ENCODE measurements at regions not wholly inside any gene's neighbourhood (a gene's known extent, or its start where the extent isn't known, plus 50 kb on each side); places are given as distances from the start of the nearest gene placed in this dataset.

DNA sequence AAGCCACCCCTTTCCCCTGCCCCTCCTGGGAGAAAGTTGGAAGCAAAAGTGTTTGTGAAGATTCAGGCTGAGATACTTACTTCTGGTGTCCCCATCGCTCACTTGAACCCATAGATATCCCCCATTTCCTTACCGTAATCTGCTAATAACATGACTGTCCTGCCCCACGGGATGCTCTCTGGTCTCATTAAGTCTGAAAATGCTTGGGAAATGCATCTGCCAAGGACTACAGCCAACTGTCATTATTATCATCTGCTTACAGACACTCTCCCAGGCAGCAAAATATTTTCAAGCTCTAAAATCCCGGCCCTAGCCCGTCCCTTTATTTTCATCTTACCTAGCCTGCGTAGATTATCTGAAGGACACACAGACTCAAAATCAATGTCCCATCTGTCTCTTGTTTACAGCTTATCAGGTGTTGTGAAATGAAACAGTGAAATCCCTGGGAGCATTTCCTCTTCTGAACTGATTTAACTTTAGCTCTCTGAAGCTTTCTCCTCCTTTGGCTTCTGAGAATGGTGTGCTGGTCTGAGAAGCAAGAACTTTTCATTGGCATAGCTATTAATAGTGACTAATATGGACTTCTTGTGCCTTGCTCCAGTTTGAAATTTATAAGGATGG, 126.9 kb upstream of the OSMR start:
- no peak for DNase-seq (ENCODE audit: low spot score)

DNA sequence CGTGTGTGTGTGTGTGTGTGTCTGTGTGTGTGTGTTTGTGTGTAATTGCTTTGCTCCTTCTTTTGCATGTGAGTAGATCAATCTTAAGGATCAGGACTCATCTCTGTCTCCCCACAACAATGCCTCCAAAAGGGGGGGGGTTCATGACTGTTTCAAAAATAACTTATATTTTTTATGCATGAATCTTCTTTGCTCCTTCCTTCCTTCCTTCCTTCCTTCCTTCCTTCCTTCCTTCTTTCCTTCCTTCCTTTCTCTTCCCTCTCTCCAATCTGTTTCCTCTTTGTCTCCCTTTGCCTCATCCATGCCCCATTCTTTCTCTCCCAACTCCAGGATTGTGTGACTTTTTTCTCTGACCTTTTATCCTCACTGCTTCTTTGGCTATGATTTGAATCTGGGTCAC, 126.4 kb upstream of the OSMR start:
- no peak for DNase-seq (ENCODE audit: low spot score)

DNA sequence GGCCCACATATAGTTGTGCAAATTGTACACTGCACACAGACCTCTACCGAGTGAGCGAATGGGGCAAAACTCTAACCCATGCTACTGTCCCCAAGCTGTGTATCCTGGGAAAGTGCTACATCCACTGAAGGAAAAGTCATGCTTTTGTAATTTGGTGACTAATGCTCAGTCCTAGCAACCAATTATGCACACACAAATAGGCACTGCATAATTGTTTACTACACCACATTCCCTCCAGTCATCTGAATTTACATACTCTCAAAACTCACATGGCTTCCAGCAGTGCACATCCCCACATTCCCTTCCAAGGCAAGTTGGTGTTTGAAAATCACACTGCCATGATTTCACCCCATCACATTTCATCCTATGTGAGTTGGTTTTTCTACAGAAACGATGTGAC, 125.9 kb upstream of the OSMR start:
- DNase-seq (ENCODE audit: low spot score), result peak; percentile 87

DNA sequence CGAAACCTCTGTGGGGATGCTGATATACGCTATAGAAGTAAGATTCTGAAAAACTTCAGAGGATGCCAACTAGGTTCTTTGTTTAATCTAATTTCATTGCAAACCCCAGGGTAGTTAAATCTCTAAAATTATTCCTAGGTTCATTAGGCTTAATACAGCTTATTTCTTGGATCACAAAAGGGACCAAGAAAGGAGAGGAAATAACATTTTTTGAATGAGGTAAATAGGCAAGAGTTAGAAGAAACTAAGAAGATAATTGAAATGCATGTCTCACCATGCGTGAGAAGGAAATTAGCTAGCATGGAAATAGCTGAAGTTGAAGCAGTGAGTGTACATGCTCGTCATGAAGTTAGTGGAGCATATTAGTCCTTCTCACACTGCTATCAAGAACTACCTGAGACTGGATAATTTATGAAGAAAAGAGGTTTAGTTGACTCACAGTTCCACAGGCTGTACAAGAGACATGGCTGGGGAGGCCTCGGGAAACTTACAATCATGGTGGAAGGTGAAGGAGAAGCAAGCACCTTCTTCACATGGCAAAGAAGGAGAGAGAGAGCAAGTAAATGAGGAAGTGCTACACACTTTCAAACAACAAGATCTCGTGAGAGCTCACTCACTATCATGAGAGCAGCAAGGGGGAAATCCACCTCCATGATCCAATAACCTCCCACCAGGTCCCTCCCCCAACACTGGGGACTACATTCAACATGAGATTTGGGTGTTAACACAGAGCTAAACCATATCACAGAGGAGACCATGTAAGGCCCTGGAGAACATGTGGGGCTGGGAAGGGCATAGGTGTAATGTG, 125.1 kb upstream of the OSMR start:
- DNase-seq (ENCODE audit: low spot score), result peak; percentile 87

GRCh38 chr5:38722918-38723317, 122.9 kb upstream of the OSMR start:
- DNase-seq (ENCODE audit: low spot score), result no peak

GRCh38 chr5:38723426-38723825, 122.4 kb upstream of the OSMR start:
- no peak for DNase-seq (ENCODE audit: low spot score)

DNA sequence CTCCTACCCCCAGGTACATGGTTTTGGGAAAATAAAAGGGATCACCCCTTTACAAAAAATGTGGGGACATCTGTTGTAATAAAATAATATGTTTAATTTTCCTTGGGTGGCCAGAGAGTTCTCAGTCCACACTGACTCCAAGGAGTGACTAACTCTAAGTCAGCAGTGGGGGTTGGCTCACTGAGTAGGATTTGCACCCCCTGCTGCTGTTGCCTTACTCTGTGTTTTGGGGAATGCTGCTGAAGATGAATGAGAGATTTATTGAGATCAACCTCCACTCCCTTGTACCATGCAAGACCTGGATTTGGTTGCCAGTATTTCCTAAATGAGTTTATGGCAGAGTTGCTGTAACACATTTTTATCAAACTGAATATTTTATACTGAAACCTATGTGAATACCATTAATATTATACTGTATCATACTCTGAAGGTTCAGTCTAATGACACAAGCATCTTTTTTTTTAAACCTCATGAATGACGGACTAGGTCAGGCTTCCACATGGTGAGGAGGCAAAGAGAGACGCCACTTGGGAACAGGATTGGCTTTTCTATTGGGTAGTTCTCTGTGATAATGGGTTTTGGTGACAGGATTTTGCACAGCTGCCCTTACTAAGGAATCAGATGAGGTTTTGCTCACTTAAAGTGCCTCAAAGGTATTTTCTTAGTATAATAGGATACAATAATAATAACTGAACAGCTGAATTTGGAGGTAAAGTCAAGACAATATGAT, 121.3 kb upstream of the OSMR start:
- peak; percentile 47 for DNase-seq (ENCODE audit: low spot score)

GRCh38 chr5:38725371-38725865, 120.4 kb upstream of the OSMR start:
- DNase-seq (ENCODE audit: low spot score), result no peak

- no peak for DNase-seq (ENCODE audit: low spot score)
These were observed 119.5 kb upstream of the OSMR start for GRCh38 chr5:38726279-38726678.

GRCh38 chr5:38728029-38728428, 117.8 kb upstream of the OSMR start:
- no peak for DNase-seq (ENCODE audit: low spot score)

DNA sequence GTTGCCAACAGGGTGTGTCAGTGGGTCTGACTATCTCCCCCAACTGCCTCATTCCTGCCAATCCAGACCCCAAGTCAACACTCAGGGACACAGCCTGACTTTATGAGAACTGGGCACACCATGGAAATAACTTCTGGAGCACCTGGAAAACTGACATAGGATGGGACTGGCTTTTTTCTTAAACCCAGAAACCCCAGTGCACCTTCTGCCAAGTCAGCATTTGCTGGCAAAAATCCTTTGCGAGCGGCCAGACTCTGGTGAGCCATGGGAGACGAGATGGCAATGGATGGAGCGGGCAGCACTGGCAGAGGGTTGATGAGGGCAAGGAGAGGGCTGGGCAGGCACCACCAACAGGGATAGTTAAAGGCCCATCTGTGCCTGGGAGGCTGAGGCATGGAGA, 114.4 kb upstream of the OSMR start:
- no peak for DNase-seq (ENCODE audit: low spot score)

DNA sequence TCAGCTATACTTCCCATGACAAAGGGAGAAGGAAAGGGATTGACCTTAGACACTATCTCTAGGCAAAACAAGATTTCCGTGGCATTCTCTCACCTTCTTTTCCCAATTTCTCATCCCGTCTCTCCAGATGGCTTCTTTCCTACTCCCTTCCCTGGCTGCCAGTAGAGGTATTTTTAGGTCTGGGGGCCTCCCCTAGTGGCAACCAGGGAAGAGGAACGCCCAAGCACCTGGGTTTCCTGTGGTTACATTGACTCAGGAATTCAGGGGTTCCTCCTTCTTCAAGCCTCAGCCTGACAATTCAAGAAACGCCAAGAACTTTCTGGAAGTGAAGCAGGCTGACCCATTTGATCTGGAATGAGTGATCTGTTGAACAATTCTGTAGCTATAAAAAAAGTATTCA, 111.5 kb upstream of the OSMR start:
- DNase-seq (ENCODE audit: low spot score), result no peak

DNA sequence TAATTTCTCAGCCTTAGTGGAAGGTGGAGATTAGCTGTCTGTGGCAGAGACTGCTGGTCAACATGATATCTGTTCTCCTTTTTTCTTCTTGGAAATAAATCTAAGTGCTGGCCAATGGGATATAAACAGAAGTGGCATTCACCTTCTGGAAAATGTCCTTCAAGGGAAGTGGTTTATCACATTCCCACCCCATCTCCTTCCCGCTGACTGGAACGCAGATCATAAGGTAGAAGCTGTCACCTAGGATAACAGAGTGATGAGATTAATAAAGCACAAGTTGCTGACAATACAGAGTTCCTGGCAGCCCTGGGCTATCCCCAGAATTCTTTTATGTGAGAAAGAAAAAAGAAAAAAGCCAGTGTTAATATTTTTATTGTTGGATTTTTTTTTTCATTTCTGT, 109.7 kb upstream of the OSMR start:
- no peak for DNase-seq (ENCODE audit: low spot score)

- no peak for DNase-seq (ENCODE audit: low spot score)
These were observed 107.8 kb upstream of the OSMR start for GRCh38 chr5:38737976-38738375.

DNA sequence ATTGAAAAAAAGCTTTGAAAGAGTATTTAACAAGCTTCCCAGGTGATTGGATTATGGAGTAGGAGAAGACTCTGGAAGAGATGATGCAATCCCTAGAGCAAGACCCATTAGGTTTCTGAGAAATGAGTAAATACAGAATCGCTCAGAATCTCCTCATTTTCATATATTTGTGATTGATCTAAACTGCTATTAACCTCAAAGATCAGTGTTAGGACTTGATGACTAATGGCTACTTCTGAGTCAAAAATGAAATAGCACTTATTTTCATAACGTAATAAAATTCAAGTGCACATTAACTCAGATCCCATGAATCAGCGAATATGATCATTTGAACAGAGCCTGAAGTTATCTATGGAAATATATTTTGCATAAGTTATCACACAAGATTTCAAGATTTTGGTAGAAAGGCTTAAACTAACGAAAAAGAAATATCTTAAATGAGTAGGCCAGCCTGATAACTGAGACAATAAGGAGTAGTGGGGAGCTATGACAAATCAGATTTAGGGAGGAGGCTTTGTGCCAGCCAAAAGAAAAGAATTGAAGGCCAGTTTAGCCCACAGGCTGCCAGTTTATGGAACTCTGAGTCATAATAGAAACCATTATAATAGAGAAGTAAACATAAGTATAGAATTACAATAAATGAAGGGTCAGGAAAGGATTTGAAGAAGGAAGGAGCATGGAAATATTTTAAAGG, 106.7 kb upstream of the OSMR start:
- DNase-seq (ENCODE audit: low spot score), result no peak

DNA sequence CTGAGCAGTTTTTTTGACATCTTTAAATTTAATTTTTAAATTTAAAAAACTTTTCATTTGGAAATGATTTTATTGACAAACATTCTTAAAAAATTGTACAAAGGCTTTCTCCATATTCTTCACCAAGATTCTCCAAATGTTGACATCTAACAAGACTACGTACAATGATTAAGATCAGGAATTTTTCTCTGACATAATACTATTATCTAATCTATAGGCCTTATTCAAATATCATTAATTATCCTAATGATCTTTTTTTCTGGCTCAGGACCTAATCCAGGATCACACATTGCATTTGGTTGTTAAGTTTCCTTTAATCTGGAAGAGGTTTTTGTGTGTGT, 106.1 kb upstream of the OSMR start:
- no peak for DNase-seq (ENCODE audit: low spot score)

GRCh38 chr5:38742821-38743220, 103.0 kb upstream of the OSMR start:
- DNase-seq (ENCODE audit: low spot score), result no peak

DNA sequence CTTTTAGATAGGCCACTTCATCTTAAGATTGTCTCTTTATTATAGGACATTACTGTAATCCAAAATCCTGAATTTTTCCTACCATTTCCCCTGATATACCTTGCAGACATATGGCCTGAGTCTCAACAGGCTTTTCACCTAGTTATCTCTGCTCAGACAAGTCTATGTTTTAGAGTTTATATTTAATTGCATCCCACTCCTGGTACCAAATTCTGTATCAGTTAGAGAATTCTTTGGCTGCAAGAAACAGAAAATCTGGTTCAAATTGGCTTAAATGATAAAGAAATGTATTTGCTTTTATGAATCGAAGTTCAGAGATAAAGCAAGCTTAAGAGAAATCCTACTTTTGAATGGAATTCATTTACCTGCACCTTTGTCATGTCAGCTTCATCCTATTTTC, 102.2 kb upstream of the OSMR start:
- no peak for DNase-seq (ENCODE audit: low spot score)

DNA sequence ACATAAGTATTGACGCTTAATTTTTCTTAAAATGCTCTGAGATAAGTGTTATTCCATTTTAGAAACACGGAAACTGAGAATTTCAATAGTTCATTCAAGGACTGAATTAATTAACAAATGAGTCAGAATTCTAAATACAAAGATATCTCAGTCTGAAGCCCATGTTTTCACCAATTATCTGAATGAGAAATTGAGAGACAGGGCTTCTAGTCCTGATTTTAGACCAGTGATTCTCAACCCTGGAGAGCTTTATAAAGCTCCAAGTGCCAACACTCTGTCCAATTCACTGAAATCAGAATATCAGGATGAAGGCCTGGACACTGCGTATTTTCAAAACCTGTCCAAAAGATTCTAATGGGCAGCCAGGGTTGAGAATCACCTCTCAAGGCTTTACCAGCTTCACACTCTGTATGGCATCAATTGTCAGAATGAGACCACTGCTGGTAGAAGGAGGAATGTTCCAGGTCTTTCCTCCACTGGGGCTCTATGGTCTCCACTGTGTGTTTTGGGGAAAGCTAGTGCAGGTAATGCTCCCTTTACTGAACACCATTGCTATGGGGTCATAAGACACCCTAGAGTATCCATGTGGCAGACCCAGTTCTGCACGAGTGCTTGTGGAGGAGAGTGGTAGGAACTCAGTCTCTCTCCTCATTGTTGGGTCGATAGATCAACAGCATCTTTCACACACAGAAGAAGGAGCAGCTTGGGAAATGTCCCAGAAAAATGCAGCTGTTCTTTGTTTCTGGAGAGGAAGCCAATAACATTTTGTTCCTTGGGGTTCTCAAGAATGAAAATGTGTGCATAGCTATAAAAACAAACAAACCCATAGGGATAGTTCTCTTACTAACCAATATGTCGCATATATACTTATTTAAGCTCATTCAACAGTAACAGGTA, 99.7 kb upstream of the OSMR start:
- no peak for DNase-seq (ENCODE audit: low spot score)

GRCh38 chr5:38749861-38750260, 96.0 kb upstream of the OSMR start:
- DNase-seq (ENCODE audit: low spot score), result no peak

- no peak for DNase-seq (ENCODE audit: low spot score)
These were observed 94.7 kb upstream of the OSMR start for GRCh38 chr5:38751103-38751502.
